ENCODE measurements at regions not wholly inside any gene's neighbourhood (a gene's known extent, or its start where the extent isn't known, plus 50 kb on each side); places are given as distances from the start of the nearest gene placed in this dataset.

DNA sequence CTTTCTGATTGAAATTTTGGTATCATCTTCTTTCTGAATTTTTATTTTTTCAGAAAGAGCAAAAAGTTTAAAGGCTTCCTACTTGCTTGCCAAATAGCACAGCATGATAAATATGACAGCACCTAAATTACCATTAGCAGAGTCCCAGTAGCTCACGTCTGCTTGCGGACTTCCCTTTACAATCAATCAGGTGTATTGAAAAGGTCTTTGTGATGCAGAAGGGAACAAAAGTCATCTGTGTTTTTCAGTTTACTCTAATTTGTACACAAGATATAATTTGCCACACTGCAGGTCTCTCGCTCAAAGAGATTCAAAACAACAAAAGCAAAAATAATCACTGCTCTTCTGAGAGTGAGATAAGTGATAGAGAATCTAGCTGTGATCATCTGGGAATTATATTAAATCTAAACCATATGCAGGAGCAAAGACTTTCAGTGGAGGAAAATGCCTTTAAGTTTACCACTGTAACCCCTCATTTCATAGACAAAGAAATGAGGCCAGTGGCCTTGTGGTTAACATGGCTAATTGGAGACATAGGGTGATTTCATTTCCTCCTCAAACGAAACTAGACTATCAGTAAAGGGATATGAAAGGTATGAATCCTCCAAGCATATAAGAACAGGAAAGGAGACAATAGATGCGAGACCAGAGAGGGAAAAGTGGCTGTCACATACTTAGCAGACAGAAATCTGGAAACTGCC is 240.8 kb upstream of the TMPO start (continued):
- TF ChIP-seq, protein P1, sequence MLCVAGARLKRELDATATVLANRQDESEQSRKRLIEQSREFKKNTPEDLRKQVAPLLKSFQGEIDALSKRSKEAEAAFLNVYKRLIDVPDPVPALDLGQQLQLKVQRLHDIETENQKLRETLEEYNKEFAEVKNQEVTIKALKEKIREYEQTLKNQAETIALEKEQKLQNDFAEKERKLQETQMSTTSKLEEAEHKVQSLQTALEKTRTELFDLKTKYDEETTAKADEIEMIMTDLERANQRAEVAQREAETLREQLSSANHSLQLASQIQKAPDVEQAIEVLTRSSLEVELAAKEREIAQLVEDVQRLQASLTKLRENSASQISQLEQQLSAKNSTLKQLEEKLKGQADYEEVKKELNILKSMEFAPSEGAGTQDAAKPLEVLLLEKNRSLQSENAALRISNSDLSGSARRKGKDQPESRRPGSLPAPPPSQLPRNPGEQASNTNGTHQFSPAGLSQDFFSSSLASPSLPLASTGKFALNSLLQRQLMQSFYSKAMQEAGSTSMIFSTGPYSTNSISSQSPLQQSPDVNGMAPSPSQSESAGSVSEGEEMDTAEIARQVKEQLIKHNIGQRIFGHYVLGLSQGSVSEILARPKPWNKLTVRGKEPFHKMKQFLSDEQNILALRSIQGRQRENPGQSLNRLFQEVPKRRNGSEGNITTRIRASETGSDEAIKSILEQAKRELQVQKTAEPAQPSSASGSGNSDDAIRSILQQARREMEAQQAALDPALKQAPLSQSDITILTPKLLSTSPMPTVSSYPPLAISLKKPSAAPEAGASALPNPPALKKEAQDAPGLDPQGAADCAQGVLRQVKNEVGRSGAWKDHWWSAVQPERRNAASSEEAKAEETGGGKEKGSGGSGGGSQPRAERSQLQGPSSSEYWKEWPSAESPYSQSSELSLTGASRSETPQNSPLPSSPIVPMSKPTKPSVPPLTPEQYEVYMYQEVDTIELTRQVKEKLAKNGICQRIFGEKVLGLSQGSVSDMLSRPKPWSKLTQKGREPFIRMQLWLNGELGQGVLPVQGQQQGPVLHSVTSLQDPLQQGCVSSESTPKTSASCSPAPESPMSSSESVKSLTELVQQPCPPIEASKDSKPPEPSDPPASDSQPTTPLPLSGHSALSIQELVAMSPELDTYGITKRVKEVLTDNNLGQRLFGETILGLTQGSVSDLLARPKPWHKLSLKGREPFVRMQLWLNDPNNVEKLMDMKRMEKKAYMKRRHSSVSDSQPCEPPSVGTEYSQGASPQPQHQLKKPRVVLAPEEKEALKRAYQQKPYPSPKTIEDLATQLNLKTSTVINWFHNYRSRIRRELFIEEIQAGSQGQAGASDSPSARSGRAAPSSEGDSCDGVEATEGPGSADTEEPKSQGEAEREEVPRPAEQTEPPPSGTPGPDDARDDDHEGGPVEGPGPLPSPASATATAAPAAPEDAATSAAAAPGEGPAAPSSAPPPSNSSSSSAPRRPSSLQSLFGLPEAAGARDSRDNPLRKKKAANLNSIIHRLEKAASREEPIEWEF (IDR thresholded peaks at IDR 0.05; ENCODE audit: insufficient replicate concordance, low read depth, low read length), result peak; percentile 83
- no peak for TF ChIP-seq BRCA1 (IDR thresholded peaks at IDR 0.05; ENCODE audit: low read depth, low read length)
- TF ChIP-seq EP300 (IDR thresholded peaks at IDR 0.05; ENCODE audit: borderline replicate concordance in 1 of 2, control insufficient read depth in 1 of 2, low read depth in 2 of 2, low read length in 2 of 2), result peak; percentile 74 to 96; a peak in 3 of 4 replicates
- peak; percentile 100 for TF ChIP-seq IKZF2 (IDR thresholded peaks at IDR 0.05)
- no peak for TF ChIP-seq RB1 (IDR thresholded peaks at IDR 0.05; ENCODE audit: borderline replicate concordance)
- TF ChIP-seq, protein P2, sequence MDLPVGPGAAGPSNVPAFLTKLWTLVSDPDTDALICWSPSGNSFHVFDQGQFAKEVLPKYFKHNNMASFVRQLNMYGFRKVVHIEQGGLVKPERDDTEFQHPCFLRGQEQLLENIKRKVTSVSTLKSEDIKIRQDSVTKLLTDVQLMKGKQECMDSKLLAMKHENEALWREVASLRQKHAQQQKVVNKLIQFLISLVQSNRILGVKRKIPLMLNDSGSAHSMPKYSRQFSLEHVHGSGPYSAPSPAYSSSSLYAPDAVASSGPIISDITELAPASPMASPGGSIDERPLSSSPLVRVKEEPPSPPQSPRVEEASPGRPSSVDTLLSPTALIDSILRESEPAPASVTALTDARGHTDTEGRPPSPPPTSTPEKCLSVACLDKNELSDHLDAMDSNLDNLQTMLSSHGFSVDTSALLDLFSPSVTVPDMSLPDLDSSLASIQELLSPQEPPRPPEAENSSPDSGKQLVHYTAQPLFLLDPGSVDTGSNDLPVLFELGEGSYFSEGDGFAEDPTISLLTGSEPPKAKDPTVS (IDR thresholded peaks at IDR 0.05; ENCODE audit: low read depth, low read length), result no peak
- no peak for TF ChIP-seq NR2C2 (IDR thresholded peaks at IDR 0.05; ENCODE audit: borderline replicate concordance, control insufficient read depth, insufficient read length, low read depth)
- 0 out of 2 replicates have a peak, but pooled peaks have one; percentile 18 for TF ChIP-seq CBX5 (IDR thresholded peaks at IDR 0.05; ENCODE audit: low read depth)
- TF ChIP-seq TBL1XR1 (IDR thresholded peaks at IDR 0.05; ENCODE audit: low read depth, low read length), result no peak; the same call in 1 of the 2 replicates
- TF ChIP-seq KAT2A (conservative IDR thresholded peaks at IDR 0.05; ENCODE audit: control insufficient read depth, low read depth, low read length), result no peak
- peak; percentile 54; the same call in 1 of the 2 replicates for TF ChIP-seq CREM (IDR thresholded peaks at IDR 0.05; ENCODE audit: low read depth)
- TF ChIP-seq, protein P3, sequence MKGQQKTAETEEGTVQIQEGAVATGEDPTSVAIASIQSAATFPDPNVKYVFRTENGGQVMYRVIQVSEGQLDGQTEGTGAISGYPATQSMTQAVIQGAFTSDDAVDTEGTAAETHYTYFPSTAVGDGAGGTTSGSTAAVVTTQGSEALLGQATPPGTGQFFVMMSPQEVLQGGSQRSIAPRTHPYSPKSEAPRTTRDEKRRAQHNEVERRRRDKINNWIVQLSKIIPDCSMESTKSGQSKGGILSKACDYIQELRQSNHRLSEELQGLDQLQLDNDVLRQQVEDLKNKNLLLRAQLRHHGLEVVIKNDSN (IDR thresholded peaks at IDR 0.05; ENCODE audit: borderline replicate concordance, extremely low read length, insufficient read depth, low read depth, low read length), result no peak
- TF ChIP-seq IRF4 (IDR thresholded peaks at IDR 0.05; ENCODE audit: low read depth, low read length), result peak; percentile 65
- TF ChIP-seq KLF5 (IDR thresholded peaks at IDR 0.05; ENCODE audit: partially characterized antibody), result no peak
- TF ChIP-seq DPF2 (IDR thresholded peaks at IDR 0.05), result peak; percentile 96
- 0 out of 2 replicates have a peak, but pooled peaks have one; percentile 27 for TF ChIP-seq MTA3 (IDR thresholded peaks at IDR 0.05; ENCODE audit: borderline replicate concordance, low read length)
- TF ChIP-seq, protein P4, sequence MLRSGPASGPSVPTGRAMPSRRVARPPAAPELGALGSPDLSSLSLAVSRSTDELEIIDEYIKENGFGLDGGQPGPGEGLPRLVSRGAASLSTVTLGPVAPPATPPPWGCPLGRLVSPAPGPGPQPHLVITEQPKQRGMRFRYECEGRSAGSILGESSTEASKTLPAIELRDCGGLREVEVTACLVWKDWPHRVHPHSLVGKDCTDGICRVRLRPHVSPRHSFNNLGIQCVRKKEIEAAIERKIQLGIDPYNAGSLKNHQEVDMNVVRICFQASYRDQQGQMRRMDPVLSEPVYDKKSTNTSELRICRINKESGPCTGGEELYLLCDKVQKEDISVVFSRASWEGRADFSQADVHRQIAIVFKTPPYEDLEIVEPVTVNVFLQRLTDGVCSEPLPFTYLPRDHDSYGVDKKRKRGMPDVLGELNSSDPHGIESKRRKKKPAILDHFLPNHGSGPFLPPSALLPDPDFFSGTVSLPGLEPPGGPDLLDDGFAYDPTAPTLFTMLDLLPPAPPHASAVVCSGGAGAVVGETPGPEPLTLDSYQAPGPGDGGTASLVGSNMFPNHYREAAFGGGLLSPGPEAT (IDR thresholded peaks at IDR 0.05; ENCODE audit: low read depth), result peak; percentile 94
- TF ChIP-seq SPI1 (IDR thresholded peaks at IDR 0.05; ENCODE audit: borderline replicate concordance, insufficient read depth, low read depth, low read length), result peak; percentile 86
- TF ChIP-seq STAT1 (conservative IDR thresholded peaks at IDR 0.05), result no peak
